ENCODE measurements at regions not wholly inside any gene's neighbourhood (a gene's known extent, or its start where the extent isn't known, plus 50 kb on each side); places are given as distances from the start of the nearest gene placed in this dataset.
"Not testable (repeated sequence)": the region's sequence is repeated elsewhere in the genome, so short reads cannot be mapped to it uniquely, and the experiment has no call there.

GRCh38 chr5:63408984-63409383 is 553.3 kb downstream of the HTR1A start:
- H3K27me3 Mint-ChIP-seq = no peaks in the 10 kb centered on the region
- POLR2A ChIA-PET = no interaction called here

GRCh38 chr5:63401436-63402046 is 560.7 kb downstream of the HTR1A start:
- Mint-ChIP-seq H3K4me1 (no peaks in the 10 kb centered on the region), H3K27ac (no peak overlapping the region), H3K4me3 (no peak overlapping the region), H3K9me3 (peaks cover 0 to 11% (median 4%) of the 10 kb centered on the region in 5 donors), H3K36me3 (no peaks in the 10 kb centered on the region), H3K27me3 (peaks cover 0 to 1% of the 10 kb centered on the region in 2 donors)
- Histone ChIP-seq H3K27ac (ENCODE audit: low read depth, low read length) (no peak overlapping the region), H3K27me3 (ENCODE audit: insufficient read depth, low read length, poor library complexity, severe bottlenecking) (no peaks in the 10 kb centered on the region), H3K9me3 (ENCODE audit: low read length) (no peaks in the 10 kb centered on the region), H3K4me1 (ENCODE audit: insufficient read depth, low read length) (no peaks in the 10 kb centered on the region), H3K36me3 (ENCODE audit: insufficient read depth, low read length) (no peaks in the 10 kb centered on the region), H3K4me3 (ENCODE audit: low read length) (no peak overlapping the region)
- CTCF ChIA-PET = no interaction called here
- POLR2A ChIA-PET = no interaction called here
- no peak for DNase-seq

More at GRCh38 chr5:63408984-63409383, 553.3 kb downstream of the HTR1A start:
- Histone ChIP-seq H3K4me3 (ENCODE audit: low read length) (no peak overlapping the region), H3K27ac (ENCODE audit: low read depth, low read length) (no peak overlapping the region), H3K27me3 (ENCODE audit: insufficient read depth, low read length, poor library complexity, severe bottlenecking) (no peaks in the 10 kb centered on the region), H3K36me3 (ENCODE audit: insufficient read depth, low read length) (no peaks in the 10 kb centered on the region), H3K4me1 (ENCODE audit: insufficient read depth, low read length) (no peaks in the 10 kb centered on the region), H3K9me3 (ENCODE audit: low read length) (no peaks in the 10 kb centered on the region)
- DNase-seq = no peak
- Mint-ChIP-seq H3K36me3 (no peaks in the 10 kb centered on the region), H3K4me1 (no peaks in the 10 kb centered on the region), H3K4me3 (no peak overlapping the region), H3K9me3 (peaks cover 0 to 7% (median 2%) of the 10 kb centered on the region in 5 donors), H3K27ac (no peak overlapping the region)
- CTCF ChIA-PET = no interaction called here

- ChIA-PET POLR2A (no interaction called here), CTCF (no interaction called here)
- Mint-ChIP-seq H3K9me3 (peaks cover 0 to 11% (median 2%) of the 10 kb centered on the region in 5 donors), H3K27ac (no peak overlapping the region), H3K4me1 (no peaks in the 10 kb centered on the region), H3K4me3 (no peak overlapping the region), H3K36me3 (no peaks in the 10 kb centered on the region), H3K27me3 (peaks cover 0 to 1% of the 10 kb centered on the region in 2 donors)
- no peaks in the 10 kb centered on the region for H3K27me3 ChIP-seq (ENCODE audit: insufficient read depth, low read length, poor library complexity, severe bottlenecking)
- no peak overlapping the region for H3K4me3 ChIP-seq (ENCODE audit: low read length)
- H3K9me3 ChIP-seq (ENCODE audit: low read length) = no peaks in the 10 kb centered on the region
- H3K27ac ChIP-seq (ENCODE audit: low read depth, low read length) = no peak overlapping the region
- H3K4me1 ChIP-seq (ENCODE audit: insufficient read depth, low read length) = no peaks in the 10 kb centered on the region
- no peaks in the 10 kb centered on the region for H3K36me3 ChIP-seq (ENCODE audit: insufficient read depth, low read length)
- no peak for DNase-seq
Observed at GRCh38 chr5:63400079-63400478, 562.2 kb downstream of the HTR1A start.

- H3K27ac ChIP-seq (ENCODE audit: low read depth, low read length) = no peak overlapping the region
- no peaks in the 10 kb centered on the region for H3K4me1 ChIP-seq (ENCODE audit: insufficient read depth, low read length)
- no peaks in the 10 kb centered on the region for H3K9me3 ChIP-seq (ENCODE audit: low read length)
- Mint-ChIP-seq H3K4me1 (no peaks in the 10 kb centered on the region), H3K9me3 (peaks cover 0 to 11% (median 2%) of the 10 kb centered on the region in 5 donors), H3K36me3 (no peaks in the 10 kb centered on the region), H3K4me3 (no peak overlapping the region), H3K27ac (peak overlapping the region in 1 of 8 donors; percentile 42), H3K27me3 (peaks cover 0 to 1% of the 10 kb centered on the region in 2 donors)
- no peak for DNase-seq
- no peaks in the 10 kb centered on the region for H3K36me3 ChIP-seq (ENCODE audit: insufficient read depth, low read length)
- ChIA-PET CTCF (no interaction called here), POLR2A (no interaction called here)
- no peak overlapping the region for H3K4me3 ChIP-seq (ENCODE audit: low read length)
- H3K27me3 ChIP-seq (ENCODE audit: insufficient read depth, low read length, poor library complexity, severe bottlenecking) = no peaks in the 10 kb centered on the region
Observed at GRCh38 chr5:63398346-63398745, 563.9 kb downstream of the HTR1A start.

GRCh38 chr5:63388188-63388587 is 574.1 kb downstream of the HTR1A start:
- H3K9me3 ChIP-seq (ENCODE audit: low read length); H3K4me1 Mint-ChIP-seq; CTCF ChIA-PET; H3K4me3 ChIP-seq (ENCODE audit: low read length); H3K4me3 Mint-ChIP-seq; H3K36me3 ChIP-seq (ENCODE audit: insufficient read depth, low read length); POLR2A ChIA-PET; DNase-seq; H3K4me1 ChIP-seq (ENCODE audit: insufficient read depth, low read length); H3K27me3 Mint-ChIP-seq; H3K27ac ChIP-seq (ENCODE audit: low read depth, low read length); H3K27ac Mint-ChIP-seq; H3K27me3 ChIP-seq (ENCODE audit: insufficient read depth, low read length, poor library complexity, severe bottlenecking); H3K36me3 Mint-ChIP-seq: not testable (repeated sequence)
- H3K9me3 Mint-ChIP-seq = peaks cover 0 to 14% (median 2%) of the 10 kb centered on the region in 5 donors

- Mint-ChIP-seq H3K27ac (peak overlapping the region in 1 of 8 donors; percentile 90), H3K4me1 (no peaks in the 10 kb centered on the region), H3K27me3 (no peaks in the 10 kb centered on the region), H3K36me3 (no peaks in the 10 kb centered on the region), H3K9me3 (peaks cover 3 to 28% (median 14%) of the 10 kb centered on the region in 5 donors), H3K4me3 (no peak overlapping the region)
- no peaks in the 10 kb centered on the region for H3K9me3 ChIP-seq (ENCODE audit: low read length)
- H3K4me3 ChIP-seq (ENCODE audit: low read length) = no peak overlapping the region
- ChIA-PET CTCF (no interaction called here), POLR2A (no interaction called here)
- H3K4me1 ChIP-seq (ENCODE audit: insufficient read depth, low read length) = no peaks in the 10 kb centered on the region
- H3K27ac ChIP-seq (ENCODE audit: low read depth, low read length) = no peak overlapping the region
- no peaks in the 10 kb centered on the region for H3K27me3 ChIP-seq (ENCODE audit: insufficient read depth, low read length, poor library complexity, severe bottlenecking)
- no peaks in the 10 kb centered on the region for H3K36me3 ChIP-seq (ENCODE audit: insufficient read depth, low read length)
- no peak for DNase-seq
Observed at GRCh38 chr5:63375851-63376250, 586.4 kb downstream of the HTR1A start.

GRCh38 chr5:63374085-63374484 is 588.2 kb downstream of the HTR1A start:
- Histone ChIP-seq H3K9me3 (ENCODE audit: low read length) (no peaks in the 10 kb centered on the region), H3K4me1 (ENCODE audit: insufficient read depth, low read length) (no peaks in the 10 kb centered on the region), H3K36me3 (ENCODE audit: insufficient read depth, low read length) (no peaks in the 10 kb centered on the region), H3K4me3 (ENCODE audit: low read length) (no peak overlapping the region), H3K27ac (ENCODE audit: low read depth, low read length) (no peak overlapping the region), H3K27me3 (ENCODE audit: insufficient read depth, low read length, poor library complexity, severe bottlenecking) (no peaks in the 10 kb centered on the region)
- peaks cover 0 to 31% (median 10%) of the 10 kb centered on the region in 5 donors for H3K9me3 Mint-ChIP-seq
- no peak overlapping the region for H3K27ac Mint-ChIP-seq
- CTCF ChIA-PET = no interaction called here
- H3K4me1 Mint-ChIP-seq = no peaks in the 10 kb centered on the region
- no peak for DNase-seq
- no peaks in the 10 kb centered on the region for H3K27me3 Mint-ChIP-seq
- H3K4me3 Mint-ChIP-seq = no peak overlapping the region
- POLR2A ChIA-PET = no interaction called here
- no peaks in the 10 kb centered on the region for H3K36me3 Mint-ChIP-seq

- no peak overlapping the region for H3K4me3 ChIP-seq (ENCODE audit: low read length)
- DNase-seq = no peak
- POLR2A ChIA-PET = no interaction called here
- H3K9me3 ChIP-seq (ENCODE audit: low read length) = no peaks in the 10 kb centered on the region
- no peak overlapping the region for H3K27ac ChIP-seq (ENCODE audit: low read depth, low read length)
- no peaks in the 10 kb centered on the region for H3K36me3 ChIP-seq (ENCODE audit: insufficient read depth, low read length)
- CTCF ChIA-PET = no interaction called here
- H3K36me3 Mint-ChIP-seq = no peaks in the 10 kb centered on the region
- H3K4me3 Mint-ChIP-seq = no peak overlapping the region
- no peaks in the 10 kb centered on the region for H3K4me1 Mint-ChIP-seq
- peaks cover 0 to 14% (median 2%) of the 10 kb centered on the region in 5 donors for H3K9me3 Mint-ChIP-seq
- H3K4me1 ChIP-seq (ENCODE audit: insufficient read depth, low read length) = no peaks in the 10 kb centered on the region
- no peaks in the 10 kb centered on the region for H3K27me3 Mint-ChIP-seq
- H3K27me3 ChIP-seq (ENCODE audit: insufficient read depth, low read length, poor library complexity, severe bottlenecking) = no peaks in the 10 kb centered on the region
- H3K27ac Mint-ChIP-seq = no peak overlapping the region
Observed at GRCh38 chr5:63351164-63351563, 611.1 kb downstream of the HTR1A start.

- Mint-ChIP-seq H3K4me3 (no peak overlapping the region), H3K27me3 (peaks cover 0 to 2% of the 10 kb centered on the region in 2 donors), H3K4me1 (no peaks in the 10 kb centered on the region), H3K9me3 (peaks cover 0 to 22% (median 4%) of the 10 kb centered on the region in 5 donors), H3K36me3 (no peaks in the 10 kb centered on the region), H3K27ac (no peak overlapping the region)
- CTCF ChIA-PET = no interaction called here
- Histone ChIP-seq H3K4me3 (ENCODE audit: low read length) (no peak overlapping the region), H3K27ac (ENCODE audit: low read depth, low read length) (no peak overlapping the region), H3K4me1 (ENCODE audit: insufficient read depth, low read length) (no peaks in the 10 kb centered on the region), H3K27me3 (ENCODE audit: insufficient read depth, low read length, poor library complexity, severe bottlenecking) (no peaks in the 10 kb centered on the region), H3K9me3 (ENCODE audit: low read length) (no peaks in the 10 kb centered on the region), H3K36me3 (ENCODE audit: insufficient read depth, low read length) (no peaks in the 10 kb centered on the region)
- no peak for DNase-seq
- POLR2A ChIA-PET = no interaction called here
Observed at GRCh38 chr5:63346451-63346850, 615.8 kb downstream of the HTR1A start.

All from CD8-positive, alpha-beta memory T cell (primary cell).